ENCODE measurements at regions not wholly inside any gene's neighbourhood (a gene's known extent, or its start where the extent isn't known, plus 50 kb on each side); places are given as distances from the start of the nearest gene placed in this dataset.

DNA sequence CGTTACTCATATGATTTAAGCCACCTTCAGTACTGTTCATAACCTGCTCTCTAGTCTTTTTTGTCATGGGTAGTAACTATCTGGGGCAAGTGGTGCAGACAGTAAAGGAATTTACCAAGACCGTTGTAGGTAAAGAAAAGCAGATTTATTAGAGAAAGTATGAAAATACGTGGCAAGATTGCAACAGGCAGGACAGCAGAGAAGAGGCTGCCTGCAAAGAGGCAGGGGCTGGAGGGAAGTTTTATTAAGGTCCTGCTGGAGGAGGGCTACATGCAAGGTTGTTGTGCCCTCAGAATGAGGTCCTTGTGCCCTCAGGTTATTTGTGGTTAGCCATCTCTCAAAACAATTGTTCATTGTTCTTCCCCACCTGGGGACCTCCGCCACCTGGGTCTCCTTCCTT is 444.3 kb downstream of the BCKDHB start:
- TF ChIP-seq, protein P1, sequence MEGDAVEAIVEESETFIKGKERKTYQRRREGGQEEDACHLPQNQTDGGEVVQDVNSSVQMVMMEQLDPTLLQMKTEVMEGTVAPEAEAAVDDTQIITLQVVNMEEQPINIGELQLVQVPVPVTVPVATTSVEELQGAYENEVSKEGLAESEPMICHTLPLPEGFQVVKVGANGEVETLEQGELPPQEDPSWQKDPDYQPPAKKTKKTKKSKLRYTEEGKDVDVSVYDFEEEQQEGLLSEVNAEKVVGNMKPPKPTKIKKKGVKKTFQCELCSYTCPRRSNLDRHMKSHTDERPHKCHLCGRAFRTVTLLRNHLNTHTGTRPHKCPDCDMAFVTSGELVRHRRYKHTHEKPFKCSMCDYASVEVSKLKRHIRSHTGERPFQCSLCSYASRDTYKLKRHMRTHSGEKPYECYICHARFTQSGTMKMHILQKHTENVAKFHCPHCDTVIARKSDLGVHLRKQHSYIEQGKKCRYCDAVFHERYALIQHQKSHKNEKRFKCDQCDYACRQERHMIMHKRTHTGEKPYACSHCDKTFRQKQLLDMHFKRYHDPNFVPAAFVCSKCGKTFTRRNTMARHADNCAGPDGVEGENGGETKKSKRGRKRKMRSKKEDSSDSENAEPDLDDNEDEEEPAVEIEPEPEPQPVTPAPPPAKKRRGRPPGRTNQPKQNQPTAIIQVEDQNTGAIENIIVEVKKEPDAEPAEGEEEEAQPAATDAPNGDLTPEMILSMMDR (IDR thresholded peaks at IDR 0.05; ENCODE audit: poor library complexity) = no peak
- TF ChIP-seq EZH2 (IDR thresholded peaks at IDR 0.05; ENCODE audit: borderline replicate concordance) = no peak
- no peak for TF ChIP-seq EZH2phosphoT487 (IDR thresholded peaks at IDR 0.05; ENCODE audit: low read depth, severe bottlenecking, unreplicated experiment)

All from hepatocyte (in vitro differentiated cells).